Glutamatergic neuron (in vitro differentiated cells): ENCODE measurements at regions not wholly inside any gene's neighbourhood (a gene's known extent, or its start where the extent isn't known, plus 50 kb on each side); places are given as distances from the start of the nearest gene placed in this dataset.
A peak's percentile ranks its signal among the peaks of the same experiment; 100 is the strongest.
"Not testable (repeated sequence)": the region's sequence is repeated elsewhere in the genome, so short reads cannot be mapped to it uniquely, and the experiment has no call there.

ENCODE experiments used
- DNase-seq: peaks from one replicate; pipeline ENCODE4 v3.0.0; 2022
- H3K27ac Mint-ChIP-seq: one replicate; pipeline ENCODE4 v1.8.0; 2020; ENCODE audit warnings: mild to moderate bottlenecking, mixed read lengths, inconsistent platforms; ENCODE audit not compliant: unreplicated experiment
- H3K27me3 Mint-ChIP-seq: one replicate; pipeline ENCODE4 v1.8.0; 2020; ENCODE audit warnings: mild to moderate bottlenecking, moderate library complexity, mixed read lengths, inconsistent platforms; ENCODE audit not compliant: unreplicated experiment
- H3K36me3 Mint-ChIP-seq: one replicate; pipeline ENCODE4 v1.8.0; 2020; ENCODE audit warnings: mild to moderate bottlenecking, mixed read lengths, inconsistent platforms; ENCODE audit not compliant: unreplicated experiment
- H3K4me1 Mint-ChIP-seq: one replicate; pipeline ENCODE4 v1.8.0; 2020; ENCODE audit warnings: mild to moderate bottlenecking, low read depth, mixed read lengths, inconsistent platforms; ENCODE audit not compliant: unreplicated experiment
- H3K4me3 Mint-ChIP-seq: one replicate; pipeline ENCODE4 v1.8.0; 2020; ENCODE audit warnings: mild to moderate bottlenecking, mixed read lengths, inconsistent platforms; ENCODE audit not compliant: unreplicated experiment
- H3K9me3 Mint-ChIP-seq: one replicate; pipeline ENCODE4 v1.8.0; 2020; ENCODE audit warnings: mild to moderate bottlenecking, moderate library complexity, mixed read lengths, inconsistent platforms; ENCODE audit not compliant: unreplicated experiment
- TF ChIP-seq, protein P1 (sequence below): fragments of 200-600 bp; sonication (generic); IDR thresholded peaks from one replicate; pipeline ENCODE4 v1.5.0; 2021; ENCODE audit not compliant: partially characterized antibody, unreplicated experiment

DNA sequence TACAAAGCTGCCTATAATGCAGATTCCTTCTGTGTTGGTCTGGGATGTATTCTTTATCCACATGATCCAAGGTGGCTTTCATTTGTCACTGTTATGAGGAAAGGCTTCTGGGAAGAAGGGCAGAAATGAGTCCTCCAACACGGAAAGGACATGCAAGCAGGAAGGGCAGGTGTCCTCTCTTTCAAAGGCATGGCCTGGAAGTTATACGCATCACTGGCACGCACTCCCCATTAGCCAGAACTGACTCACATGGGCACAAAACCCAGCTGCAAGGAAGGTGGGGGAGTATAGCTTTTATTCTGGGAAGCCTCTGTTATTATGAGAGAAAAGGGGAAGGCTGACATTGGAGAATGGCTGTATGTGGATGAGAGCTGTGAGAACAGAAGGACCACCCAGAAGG, 141.3 kb upstream of the ZNF618 start:
- Mint-ChIP-seq H3K36me3 (peaks cover 21% of the 10 kb centered on the region), H3K4me1 (peaks cover 3% of the 10 kb centered on the region), H3K27ac (no peak overlapping the region), H3K9me3 (peaks cover 12% of the 10 kb centered on the region), H3K4me3 (no peak overlapping the region), H3K27me3 (peaks cover 7% of the 10 kb centered on the region)
- DNase-seq, result no peak
- TF ChIP-seq, protein P1, sequence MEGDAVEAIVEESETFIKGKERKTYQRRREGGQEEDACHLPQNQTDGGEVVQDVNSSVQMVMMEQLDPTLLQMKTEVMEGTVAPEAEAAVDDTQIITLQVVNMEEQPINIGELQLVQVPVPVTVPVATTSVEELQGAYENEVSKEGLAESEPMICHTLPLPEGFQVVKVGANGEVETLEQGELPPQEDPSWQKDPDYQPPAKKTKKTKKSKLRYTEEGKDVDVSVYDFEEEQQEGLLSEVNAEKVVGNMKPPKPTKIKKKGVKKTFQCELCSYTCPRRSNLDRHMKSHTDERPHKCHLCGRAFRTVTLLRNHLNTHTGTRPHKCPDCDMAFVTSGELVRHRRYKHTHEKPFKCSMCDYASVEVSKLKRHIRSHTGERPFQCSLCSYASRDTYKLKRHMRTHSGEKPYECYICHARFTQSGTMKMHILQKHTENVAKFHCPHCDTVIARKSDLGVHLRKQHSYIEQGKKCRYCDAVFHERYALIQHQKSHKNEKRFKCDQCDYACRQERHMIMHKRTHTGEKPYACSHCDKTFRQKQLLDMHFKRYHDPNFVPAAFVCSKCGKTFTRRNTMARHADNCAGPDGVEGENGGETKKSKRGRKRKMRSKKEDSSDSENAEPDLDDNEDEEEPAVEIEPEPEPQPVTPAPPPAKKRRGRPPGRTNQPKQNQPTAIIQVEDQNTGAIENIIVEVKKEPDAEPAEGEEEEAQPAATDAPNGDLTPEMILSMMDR, result no peak

DNA sequence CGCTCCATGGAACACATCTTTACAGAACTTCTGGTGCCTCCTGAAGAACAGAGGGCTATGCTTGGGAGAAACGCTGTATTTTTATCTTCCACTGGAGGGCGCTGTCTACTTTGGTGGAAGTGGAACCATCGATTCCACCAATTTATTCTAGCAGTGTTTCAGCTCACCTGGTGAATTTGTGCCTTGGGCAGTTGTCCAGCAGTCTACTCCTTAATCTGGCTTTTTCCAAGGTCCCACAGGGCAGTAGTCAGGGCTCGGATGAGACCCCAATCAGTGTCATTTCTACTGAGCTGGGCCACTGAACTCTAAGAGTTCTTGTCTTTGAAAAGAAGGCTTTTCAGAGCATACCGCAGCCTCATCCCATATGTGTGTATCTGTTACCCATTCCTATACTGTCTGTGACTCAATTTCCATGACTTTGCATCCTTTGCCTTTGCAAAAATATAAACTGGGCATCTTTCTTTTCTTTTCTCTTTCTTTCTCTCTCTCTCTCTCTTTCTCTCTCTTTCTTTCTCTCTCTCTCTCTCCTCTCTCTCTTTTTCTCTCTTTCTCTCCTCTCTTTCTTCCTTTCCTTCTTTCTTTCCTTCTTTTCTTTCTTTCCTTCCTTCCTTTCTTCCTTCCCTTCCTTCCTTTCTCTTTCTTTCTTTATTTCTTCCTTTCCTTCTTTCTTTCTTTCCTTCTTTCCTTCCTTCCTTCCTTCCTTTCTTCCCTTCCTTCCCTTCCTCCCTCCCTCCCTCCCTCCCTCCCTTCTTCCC, 138.4 kb upstream of the ZNF618 start:
- no peak overlapping the region for H3K27ac Mint-ChIP-seq
- peak; percentile 62 for DNase-seq

DNA sequence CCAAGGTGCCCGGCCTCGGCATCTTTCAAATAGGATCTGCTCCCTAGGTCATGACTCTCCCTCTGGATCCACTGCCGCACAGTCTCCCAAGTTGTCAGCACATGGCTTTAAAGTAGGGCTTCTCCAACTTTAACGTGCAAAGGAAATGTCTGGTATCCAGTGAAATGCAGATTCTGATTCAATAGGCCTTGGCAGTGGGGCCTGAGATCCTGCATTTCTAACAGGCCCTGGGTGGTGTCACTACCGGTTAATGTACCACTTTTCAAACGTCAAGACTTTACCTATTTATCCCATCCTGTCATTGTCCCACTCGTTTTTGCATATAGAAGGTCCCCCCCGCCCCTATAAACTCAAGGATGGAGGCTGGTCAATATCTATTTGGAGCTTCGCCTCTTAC, 137.6 kb upstream of the ZNF618 start:
- Mint-ChIP-seq H3K4me3 (no peak overlapping the region), H3K36me3 (peaks cover 6% of the 10 kb centered on the region), H3K27me3 (peaks cover 7% of the 10 kb centered on the region), H3K27ac (peak overlapping the region; percentile 23), H3K9me3 (peaks cover 5% of the 10 kb centered on the region), H3K4me1 (peaks cover 3% of the 10 kb centered on the region)
- DNase-seq, result no peak
- TF ChIP-seq, protein P1, result no peak

More for the DNA sequence above, 138.4 kb upstream of the ZNF618 start:
- H3K4me3 Mint-ChIP-seq, result no peak overlapping the region
- H3K9me3 Mint-ChIP-seq, result peaks cover 12% of the 10 kb centered on the region
- peaks cover 14% of the 10 kb centered on the region for H3K36me3 Mint-ChIP-seq
- peaks cover 7% of the 10 kb centered on the region for H3K27me3 Mint-ChIP-seq
- TF ChIP-seq, protein P1, result peak; percentile 95
- H3K4me1 Mint-ChIP-seq, result peaks cover 3% of the 10 kb centered on the region

DNA sequence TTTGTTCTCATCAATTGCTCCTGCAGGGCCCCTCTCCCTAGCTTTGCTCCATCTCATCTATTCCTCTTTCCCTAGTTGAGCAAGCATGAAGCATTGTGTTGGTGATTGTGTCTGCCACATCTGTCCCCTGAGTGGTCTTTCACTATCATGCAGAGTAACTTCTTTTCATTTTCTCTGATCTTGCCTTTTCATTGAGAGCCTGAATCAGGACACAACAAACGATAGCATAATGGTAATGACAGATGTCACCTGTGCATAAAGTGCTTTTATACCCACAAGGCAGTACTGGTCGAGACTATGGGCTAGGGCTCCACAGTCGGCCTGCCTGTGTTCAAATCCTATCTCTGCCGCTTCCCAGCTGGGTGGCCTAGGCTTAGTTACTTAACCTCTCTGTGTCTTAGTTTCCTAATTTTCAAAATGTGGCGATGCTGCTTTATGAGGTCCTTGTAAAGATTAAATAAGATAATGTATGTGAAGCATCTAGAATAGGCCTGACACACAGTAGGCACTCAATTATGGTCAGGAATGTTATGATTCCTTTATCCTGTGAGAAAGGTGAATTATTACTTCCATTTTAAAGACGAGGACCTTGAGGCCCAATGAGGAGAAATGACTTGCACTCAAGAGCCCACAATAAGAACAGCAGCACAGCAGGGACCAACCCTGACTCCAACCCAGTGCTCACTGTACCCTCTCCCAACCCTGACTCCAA, 137.1 kb upstream of the ZNF618 start:
- H3K36me3 Mint-ChIP-seq, result peaks cover 4% of the 10 kb centered on the region
- H3K4me3 Mint-ChIP-seq, result no peak overlapping the region
- TF ChIP-seq, protein P1, result no peak
- H3K4me1 Mint-ChIP-seq, result peaks cover 3% of the 10 kb centered on the region
- peak overlapping the region; percentile 23 for H3K27ac Mint-ChIP-seq
- H3K9me3 Mint-ChIP-seq, result peaks cover 4% of the 10 kb centered on the region
- DNase-seq, result no peak
- peaks cover 5% of the 10 kb centered on the region for H3K27me3 Mint-ChIP-seq

DNA sequence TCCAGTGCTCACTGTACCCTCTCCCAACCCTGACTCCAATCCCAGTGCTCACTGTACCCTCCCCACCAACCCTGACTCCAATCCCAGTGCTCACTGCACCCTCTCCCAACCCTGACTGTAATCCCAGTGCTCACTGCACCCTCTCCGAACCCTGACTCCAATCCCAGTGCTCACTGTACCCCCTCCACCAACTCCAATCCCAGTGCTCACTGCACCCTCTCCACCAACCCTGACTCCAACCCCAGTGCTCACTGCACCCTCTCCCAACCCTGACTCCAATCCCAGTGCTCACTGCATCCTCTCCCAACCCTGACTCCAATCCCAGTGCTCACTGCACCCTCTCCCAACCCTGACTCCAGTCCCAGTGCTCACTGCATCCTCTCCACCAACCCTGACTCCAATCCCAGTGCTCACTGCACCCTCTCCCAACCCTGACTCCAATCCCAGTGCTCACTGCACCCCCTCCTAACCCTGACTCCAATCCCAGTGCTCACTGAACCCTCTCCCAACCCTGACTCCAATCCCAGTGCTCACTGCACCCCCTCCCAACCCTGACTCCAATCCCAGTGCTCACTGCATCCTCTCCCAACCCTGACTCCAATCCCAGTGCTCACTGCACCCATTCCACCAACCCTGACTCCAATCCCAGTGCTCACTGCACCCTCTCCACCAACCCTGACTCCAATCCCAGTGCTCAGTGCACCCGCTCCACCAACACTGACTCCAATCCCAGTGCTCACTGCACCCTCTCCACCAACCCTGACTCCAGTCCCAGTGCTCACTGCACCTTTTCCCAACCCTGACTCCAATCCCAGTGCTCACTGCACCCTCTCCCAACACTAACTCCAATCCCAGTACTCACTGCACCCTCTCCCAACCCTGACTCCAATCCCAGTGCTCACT, 136.3 kb upstream of the ZNF618 start:
- not testable (repeated sequence) for H3K4me3 Mint-ChIP-seq, H3K27me3 Mint-ChIP-seq, H3K36me3 Mint-ChIP-seq, H3K4me1 Mint-ChIP-seq, H3K27ac Mint-ChIP-seq, H3K9me3 Mint-ChIP-seq, DNase-seq

DNA sequence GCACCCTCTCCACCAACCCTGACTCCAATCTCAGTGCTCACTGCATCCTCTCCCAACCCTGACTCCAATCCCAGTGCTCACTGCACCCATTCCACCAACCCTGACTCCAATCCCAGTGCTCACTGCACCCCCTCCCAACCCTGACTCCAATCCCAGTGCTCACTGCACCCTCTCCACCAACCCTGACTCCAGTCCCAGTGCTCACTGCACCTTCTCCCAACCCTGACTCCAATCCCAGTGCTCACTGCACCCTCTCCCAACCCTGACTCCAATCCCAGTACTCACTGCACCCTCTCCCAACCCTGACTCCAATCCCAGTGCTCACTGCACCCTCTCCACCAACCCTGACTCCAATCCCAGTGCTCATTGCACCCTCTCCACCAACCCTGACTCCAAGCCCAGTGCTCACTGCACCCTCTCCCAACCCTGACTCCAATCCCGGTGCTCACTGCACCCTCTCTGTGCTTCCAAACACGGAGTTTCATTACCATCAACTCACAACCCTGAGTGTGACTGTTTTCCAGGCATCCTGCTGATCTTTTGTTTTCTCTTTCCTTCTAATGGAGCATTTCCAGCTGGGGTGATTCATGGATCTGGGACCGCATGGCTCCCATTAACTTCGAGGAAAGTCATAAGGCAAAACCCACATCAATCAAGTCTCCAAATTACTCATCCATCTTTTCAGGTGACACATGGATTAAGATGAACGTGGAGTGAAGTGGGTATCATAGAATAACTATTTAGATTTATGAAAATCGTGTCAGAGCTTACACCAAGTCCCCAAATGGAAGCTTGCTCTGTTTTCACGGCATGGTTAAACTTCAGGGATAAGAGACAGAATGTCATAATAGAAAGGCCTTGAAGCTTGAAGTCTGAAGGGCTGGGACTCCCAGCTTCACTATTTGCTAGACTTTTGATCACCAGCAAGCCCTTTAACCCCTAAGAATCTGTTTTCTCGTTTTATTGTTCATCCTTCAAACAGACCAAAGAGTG, 135.3 kb upstream of the ZNF618 start:
- not testable (repeated sequence) for H3K4me1 Mint-ChIP-seq, H3K36me3 Mint-ChIP-seq, H3K27ac Mint-ChIP-seq, DNase-seq, H3K4me3 Mint-ChIP-seq, H3K27me3 Mint-ChIP-seq, H3K9me3 Mint-ChIP-seq
